Caco-2 (cell line): ENCODE measurements at regions not wholly inside any gene's neighbourhood (a gene's known extent, or its start where the extent isn't known, plus 50 kb on each side); places are given as distances from the start of the nearest gene placed in this dataset.

Experiments
- BruUV-seq: library from RNA; stranded (reverse); fragments of 400-500 nt; replicated peaks from 2 replicates; lab custom pipeline; 2021; lab: Mats Ljungman, UMichigan
- CTCF ChIA-PET: fragments of 300-600 bp; sonication (Branson Sonifier 250); formaldehyde crosslinking; loops from one replicate; lab custom pipeline; 2022; ENCODE audit warnings: antibody characterized with exemption; lab: Charles Lee
- POLR2A ChIA-PET: fragments of 300-600 bp; sonication (Branson Sonifier 250); formaldehyde crosslinking; loops from one replicate; lab custom pipeline; 2022; ENCODE audit warnings: antibody characterized with exemption; lab: Charles Lee
- DNase-seq, 2 experiments: peaks; one replicate each; pipeline versions ENCODE4 v3.0.0 to v3.0.0-alpha.2; 2020 to 2022
- H3K27me3 ChIP-seq: replicated peaks from 2 replicates; pipeline ENCODE4 v1.6.0; 2011; ENCODE audit warnings: low read length; ENCODE audit not compliant: control insufficient read depth, insufficient read depth
- H3K36me3 ChIP-seq: 2 replicates; pipeline ENCODE4 v1.5.1; 2011; ENCODE audit warnings: low read length; ENCODE audit not compliant: control insufficient read depth, insufficient read depth
- H3K4me1 ChIP-seq: fragments of 250-450 bp; sonication (Bioruptor Pico); 2 replicates; pipeline ENCODE4 v1.5.1; 2020; ENCODE audit warnings: mild to moderate bottlenecking
- H3K4me3 ChIP-seq: 2 replicates; pipeline ENCODE4 v1.5.1; 2011; ENCODE audit warnings: low read depth, mild to moderate bottlenecking, control low read depth, low read length
- H3K9me3 ChIP-seq: fragments of 250-450 bp; sonication (Bioruptor Pico); 2 replicates; pipeline ENCODE4 v1.5.1; 2020; ENCODE audit warnings: mild to moderate bottlenecking, moderate library complexity
- H3K27ac Mint-ChIP-seq: one replicate; pipeline ENCODE4 v1.8.0; 2022; ENCODE audit warnings: mixed read lengths; ENCODE audit not compliant: unreplicated experiment
- H3K27me3 Mint-ChIP-seq: one replicate; pipeline ENCODE4 v1.8.0; 2022; ENCODE audit warnings: mixed read lengths; ENCODE audit not compliant: insufficient read depth, unreplicated experiment
- H3K36me3 Mint-ChIP-seq: one replicate; pipeline ENCODE4 v1.8.0; 2022; ENCODE audit warnings: mild to moderate bottlenecking, mixed read lengths; ENCODE audit not compliant: insufficient read depth, unreplicated experiment
- H3K4me1 Mint-ChIP-seq: one replicate; pipeline ENCODE4 v1.8.0; 2022; ENCODE audit warnings: low read depth, mixed read lengths; ENCODE audit not compliant: unreplicated experiment
- H3K4me3 Mint-ChIP-seq: one replicate; pipeline ENCODE4 v1.8.0; 2022; ENCODE audit warnings: mild to moderate bottlenecking, moderate library complexity, mixed read lengths; ENCODE audit not compliant: unreplicated experiment
- H3K9me3 Mint-ChIP-seq: one replicate; pipeline ENCODE4 v1.8.0; 2022; ENCODE audit warnings: mixed read lengths; ENCODE audit not compliant: unreplicated experiment
- CTCF ChIP-seq, 2 experiments: fragments of 200-600 bp in 1 of 2; IDR thresholded peaks; 1 replicate in 1 of 2; 2 replicates in 1 of 2; pipeline versions ENCODE4 v1.5.1 to v1.8.0; 2011 to 2022; ENCODE audit warnings: antibody characterized with exemption in 1 of 2, control low read depth in 1 of 2, inconsistent platforms in 1 of 2, low read depth in 1 of 2, low read length in 1 of 2, mild to moderate bottlenecking in 1 of 2, moderate library complexity in 1 of 2; ENCODE audit not compliant: insufficient read depth in 1 of 2, severe bottlenecking in 1 of 2, unreplicated experiment in 1 of 2
- intact Hi-C: fragments of 100-400 bp; cut with micrococcal nuclease; formaldehyde crosslinking; loops from one replicate; pipeline ENCODE4 v1.10.0; 2022; ENCODE audit not compliant: unreplicated experiment

- Mint-ChIP-seq H3K27me3 (peaks cover 12% of the 10 kb centered on the region), H3K36me3 (no peaks in the 10 kb centered on the region), H3K4me3 (no peak overlapping the region), H3K9me3 (no peaks in the 10 kb centered on the region), H3K4me1 (no peaks in the 10 kb centered on the region), H3K27ac (no peak overlapping the region)
- no peak for DNase-seq
- Histone ChIP-seq H3K9me3 (no peaks in the 10 kb centered on the region), H3K4me1 (no peaks in the 10 kb centered on the region), H3K27me3 (0 out of 2 replicates have a peak, but pooled peaks cover 2% of the 10 kb centered on the region), H3K36me3 (no peaks in the 10 kb centered on the region), H3K4me3 (no peak overlapping the region)
- intact Hi-C loops: no loop called here
- no peak for TF ChIP-seq CTCF (IDR thresholded peaks at IDR 0.05; ENCODE audit: insufficient read depth in 1 of 2, low read depth in 1 of 2, low read length in 1 of 2, severe bottlenecking in 1 of 2, unreplicated experiment in 1 of 2)
- POLR2A ChIA-PET: no interaction called here
- BruUV-seq: no TSS peak
- CTCF ChIA-PET: no interaction called here
Observed at GRCh38 chr20:39903806-39904465, 785.1 kb downstream of the MAFB start.

GRCh38 chr20:39899881-39900280 is 789.2 kb downstream of the MAFB start:
- no TSS peak for BruUV-seq
- peaks cover 14% of the 10 kb centered on the region for H3K27me3 Mint-ChIP-seq
- no peaks in the 10 kb centered on the region for H3K4me1 Mint-ChIP-seq

GRCh38 chr20:39898467-39898852 is 790.6 kb downstream of the MAFB start:
- no peaks in the 10 kb centered on the region for H3K27me3 ChIP-seq
- no peaks in the 10 kb centered on the region for H3K9me3 ChIP-seq
- no peak for DNase-seq
- CTCF ChIA-PET: interaction anchor here (0.9 kb wide), 1 partner anchor 25 kb away, joined by 4 read pairs; no protein-coding TSS in a partner anchor
- H3K4me1 ChIP-seq: no peaks in the 10 kb centered on the region
- H3K4me3 Mint-ChIP-seq: no peak overlapping the region
- POLR2A ChIA-PET: no interaction called here
- H3K27me3 Mint-ChIP-seq: peaks cover 12% of the 10 kb centered on the region
- TF ChIP-seq CTCF (IDR thresholded peaks at IDR 0.05; ENCODE audit: insufficient read depth in 1 of 2, low read depth in 1 of 2, low read length in 1 of 2, severe bottlenecking in 1 of 2, unreplicated experiment in 1 of 2): no peak
- no peaks in the 10 kb centered on the region for H3K36me3 ChIP-seq
- H3K4me1 Mint-ChIP-seq: no peaks in the 10 kb centered on the region
- BruUV-seq: no TSS peak
- H3K27ac Mint-ChIP-seq: no peak overlapping the region
- intact Hi-C loops: loop anchor here (10.0 kb wide), 1 partner anchor 64 kb away; no protein-coding TSS in a partner anchor
- H3K36me3 Mint-ChIP-seq: no peaks in the 10 kb centered on the region
- H3K9me3 Mint-ChIP-seq: no peaks in the 10 kb centered on the region
- no peak overlapping the region for H3K4me3 ChIP-seq

More at GRCh38 chr20:39899881-39900280, 789.2 kb downstream of the MAFB start:
- Mint-ChIP-seq H3K9me3 (no peaks in the 10 kb centered on the region), H3K4me3 (no peak overlapping the region), H3K36me3 (no peaks in the 10 kb centered on the region), H3K27ac (no peak overlapping the region)
- Histone ChIP-seq H3K27me3 (no peaks in the 10 kb centered on the region), H3K4me1 (no peaks in the 10 kb centered on the region), H3K4me3 (no peak overlapping the region), H3K36me3 (no peaks in the 10 kb centered on the region), H3K9me3 (no peaks in the 10 kb centered on the region)
- TF ChIP-seq CTCF (IDR thresholded peaks at IDR 0.05; ENCODE audit: insufficient read depth in 1 of 2, low read depth in 1 of 2, low read length in 1 of 2, severe bottlenecking in 1 of 2, unreplicated experiment in 1 of 2): no peak
- ChIA-PET POLR2A (no interaction called here), CTCF (no interaction called here)
- no peak for DNase-seq
- intact Hi-C loops: loop anchor here (10.0 kb wide), 1 partner anchor 65 kb away; no protein-coding TSS in a partner anchor
